B cell (primary cell): ENCODE measurements at regions not wholly inside any gene's neighbourhood (a gene's known extent, or its start where the extent isn't known, plus 50 kb on each side); places are given as distances from the start of the nearest gene placed in this dataset.
"Not testable (repeated sequence)": the region's sequence is repeated elsewhere in the genome, so short reads cannot be mapped to it uniquely, and the experiment has no call there.

Experiments
- ATAC-seq: fragments of 200-7000 bp; cut with Tn5 transposase; one replicate; pipeline ENCODE4 v1.10.0; 2021; ENCODE audit warnings: low read depth, mild to moderate bottlenecking, moderate number of reproducible peaks, moderate library complexity
- CTCF ChIA-PET: fragments of 350-600 bp; sonication (Branson Sonifier 250); formaldehyde crosslinking; loops from one replicate; lab custom pipeline; 2021; ENCODE audit warnings: antibody characterized with exemption, inconsistent platforms; lab: Charles Lee
- POLR2A ChIA-PET: fragments of 350-600 bp; sonication (Branson Sonifier 250); formaldehyde crosslinking; loops from one replicate; lab custom pipeline; 2021; ENCODE audit warnings: antibody characterized with exemption; lab: Charles Lee
- DNase-seq: peaks from one replicate; pipeline ENCODE4 v3.0.0; 2013
- H2AFZ ChIP-seq: 2 replicates; pipeline ENCODE4 v1.6.1; 2012; ENCODE audit warnings: mild to moderate bottlenecking, low read depth, low read length; ENCODE audit not compliant: insufficient read depth, poor library complexity, severe bottlenecking
- H3K27ac ChIP-seq, 2 donors: 1 replicate in 1 of 2; 2 replicates in 1 of 2; pipeline ENCODE4 v1.5.1; 2012 to 2013; ENCODE audit warnings: low read length in 2 of 2, mild to moderate bottlenecking in 2 of 2, moderate library complexity in 1 of 2
- H3K27me3 ChIP-seq, 4 experiments: fragments of 200-600 bp in 1 of 4; sonication (generic) in 1 of 4; replicated peaks in 1 of 4; 1 replicate in 2 of 4; 2 replicates in 2 of 4; pipeline versions ENCODE4 v1.6.1 to v1.7.0; 2013 to 2016; ENCODE audit warnings: low read length in 3 of 4, mild to moderate bottlenecking in 2 of 4, mixed read lengths in 1 of 4, moderate library complexity in 1 of 4; ENCODE audit not compliant: insufficient read depth in 4 of 4, control insufficient read depth in 3 of 4; ENCODE audit errors: control extremely low read depth in 1 of 4
- H3K36me3 ChIP-seq, 2 experiments: replicated peaks in 1 of 2; 1 replicate in 1 of 2; 2 replicates in 1 of 2; pipeline versions ENCODE4 v1.6.1 to v1.7.1; 2013; ENCODE audit warnings: low read length in 1 of 2; ENCODE audit not compliant: insufficient read depth in 2 of 2, control insufficient read depth in 1 of 2; ENCODE audit errors: control extremely low read depth in 1 of 2, extremely low read depth in 1 of 2
- H3K4me1 ChIP-seq, 2 donors: fragments of 200-600 bp in 1 of 2; sonication (generic) in 1 of 2; 1 replicate in 1 of 2; 2 replicates in 1 of 2; pipeline versions ENCODE4 v1.5.1 to v1.6.1; 2013 to 2017; ENCODE audit warnings: low read length in 2 of 2; ENCODE audit not compliant: control insufficient read depth in 2 of 2, insufficient read depth in 2 of 2
- H3K4me2 ChIP-seq: replicated peaks from 2 replicates; pipeline ENCODE3; 2012; ENCODE audit warnings: mild to moderate bottlenecking, low read depth, low read length; ENCODE audit not compliant: poor library complexity, severe bottlenecking
- H3K4me3 ChIP-seq, 5 experiments: fragments of 200-600 bp in 1 of 5; sonication (generic) in 1 of 5; 1 replicate in 3 of 5; 2 replicates in 2 of 5; pipeline versions ENCODE4 v1.5.1 to v1.7.0; 2011 to 2016; ENCODE audit warnings: low read length in 4 of 5, mild to moderate bottlenecking in 4 of 5, low read depth in 2 of 5, control low read depth in 1 of 5, moderate library complexity in 1 of 5; ENCODE audit not compliant: insufficient read depth in 1 of 5; ENCODE audit errors: control extremely low read depth in 1 of 5, extremely low read depth in 1 of 5
- H3K79me2 ChIP-seq: fragments of 200-600 bp; sonication (generic); one replicate; pipeline ENCODE4 v1.6.0; 2016; ENCODE audit warnings: low read length; ENCODE audit not compliant: control insufficient read depth, insufficient read depth
- H3K9ac ChIP-seq: fragments of 200-600 bp; sonication (generic); 2 replicates; pipeline ENCODE4 v1.6.1; 2017; ENCODE audit warnings: mild to moderate bottlenecking, low read length, moderate library complexity
- H3K9me3 ChIP-seq, 3 donors: one replicate each; pipeline versions ENCODE4 v1.6.1 to v1.7.1; 2013; ENCODE audit warnings: low read length in 2 of 3; ENCODE audit not compliant: control insufficient read depth in 2 of 3, insufficient read depth in 1 of 3; ENCODE audit errors: control extremely low read depth in 1 of 3
- H4K20me1 ChIP-seq: 2 replicates; pipeline ENCODE4 v1.6.0; 2012; ENCODE audit warnings: mild to moderate bottlenecking, low read length; ENCODE audit not compliant: insufficient read depth, control insufficient read depth, poor library complexity, severe bottlenecking
- H3K27ac Mint-ChIP-seq: one replicate; pipeline ENCODE4 v1.8.0; 2021; ENCODE audit warnings: mixed read lengths
- H3K27me3 Mint-ChIP-seq: one replicate; pipeline ENCODE4 v1.8.0; 2021; ENCODE audit warnings: mixed read lengths
- H3K4me1 Mint-ChIP-seq: one replicate; pipeline ENCODE4 v1.8.0; 2021; ENCODE audit warnings: mixed read lengths
- H3K4me3 Mint-ChIP-seq: one replicate; pipeline ENCODE4 v1.8.0; 2021; ENCODE audit warnings: mixed read lengths
- H3K9me3 Mint-ChIP-seq: one replicate; pipeline ENCODE4 v1.8.0; 2022; ENCODE audit warnings: mixed read lengths; ENCODE audit not compliant: insufficient read depth
- CTCF ChIP-seq: fragments of 200-600 bp; IDR thresholded peaks from one replicate; pipeline ENCODE4 v1.8.0; 2022; ENCODE audit warnings: antibody characterized with exemption, mild to moderate bottlenecking
- EZH2 ChIP-seq: IDR thresholded peaks from 2 replicates; pipeline ENCODE4 v1.6.1; 2012; ENCODE audit warnings: borderline replicate concordance, low read depth, mild to moderate bottlenecking, moderate library complexity, low read length; ENCODE audit not compliant: insufficient read depth, poor library complexity, severe bottlenecking
- WGBS: methylation state at CpG from one replicate; pipeline ENCODE4 v1.1.5; 2013; ENCODE audit warnings: missing lambda C conversion rate; ENCODE audit not compliant: insufficient coverage; 5-methylcytosine and 5-hydroxymethylcytosine counted together
- intact Hi-C: fragments of 100-400 bp; cut with micrococcal nuclease; formaldehyde crosslinking; loops from one replicate; pipeline ENCODE4 v1.10.0; 2022

GRCh38 chr1:188827400-188827799, 1650.3 kb downstream of the BRINP3 start:
- intact Hi-C loops, result no loop called here
- ChIA-PET POLR2A (no interaction called here), CTCF (no interaction called here)
- H3K4me1 Mint-ChIP-seq, result no peaks in the 10 kb centered on the region
- H3K9me3 Mint-ChIP-seq, result no peaks in the 10 kb centered on the region
- Histone ChIP-seq H3K36me3 (no peaks in the 10 kb centered on the region), H3K9ac (no peak overlapping the region), H3K4me2 (no peak overlapping the region), H3K27me3 (no peaks in the 10 kb centered on the region), H3K4me3 (no peak overlapping the region), H2AFZ (no peak overlapping the region), H3K79me2 (no peaks in the 10 kb centered on the region), H3K4me1 (no peaks in the 10 kb centered on the region), H3K9me3 (no peaks in the 10 kb centered on the region), H4K20me1 (no peaks in the 10 kb centered on the region), H3K27ac (no peak overlapping the region)
- ATAC-seq (no peak), DNase-seq (no peak)
- no CpG with 5 or more reads among the region's 2 CpGs for WGBS
- TF ChIP-seq EZH2, result no peak
- no peak for TF ChIP-seq CTCF
- no peak overlapping the region for H3K4me3 Mint-ChIP-seq
- H3K27ac Mint-ChIP-seq, result no peak overlapping the region
- H3K27me3 Mint-ChIP-seq, result no peaks in the 10 kb centered on the region

- H3K4me1 Mint-ChIP-seq, H3K27me3 ChIP-seq, H3K9me3 Mint-ChIP-seq, H3K27me3 Mint-ChIP-seq, H3K9me3 ChIP-seq, CTCF ChIA-PET, H3K4me1 ChIP-seq, intact Hi-C loops, H3K36me3 ChIP-seq, H3K4me3 Mint-ChIP-seq, H3K27ac Mint-ChIP-seq, ATAC-seq, POLR2A ChIA-PET, H3K79me2 ChIP-seq, DNase-seq, H3K27ac ChIP-seq, H3K4me3 ChIP-seq, H4K20me1 ChIP-seq, H2AFZ ChIP-seq, H3K9ac ChIP-seq, H3K4me2 ChIP-seq: not testable (repeated sequence)
- WGBS, result 98% methylated on average over 37 of the region's 40 CpGs
These were observed 1636.5 kb downstream of the BRINP3 start for GRCh38 chr1:188841111-188841696.
